Activated naive CD4-positive, alpha-beta T cell (primary cell): ENCODE measurements at regions not wholly inside any gene's neighbourhood (a gene's known extent, or its start where the extent isn't known, plus 50 kb on each side); places are given as distances from the start of the nearest gene placed in this dataset.

Experiments used
- DNase-seq, 4 experiments: peaks; one replicate each; lab custom pipeline; 2025; lab: John Stamatoyannopoulos, UW

GRCh38 chr10:25113191-25114035 is 61.4 kb upstream of the GPR158 start:
- DNase-seq: no peak

GRCh38 chr10:25114036-25114411 is 60.8 kb upstream of the GPR158 start:
- DNase-seq: no peak

GRCh38 chr10:25117757-25118156 is 57.0 kb upstream of the GPR158 start:
- DNase-seq: no peak

- DNase-seq: no peak
Measured at GRCh38 chr10:25120188-25120587, 54.6 kb upstream of the GPR158 start.
